Left renal cortex interstitium (tissue), 4 donors: ENCODE measurements at regions not wholly inside any gene's neighbourhood (a gene's known extent, or its start where the extent isn't known, plus 50 kb on each side); places are given as distances from the start of the nearest gene placed in this dataset.
"Not testable (repeated sequence)": the region's sequence is repeated elsewhere in the genome, so short reads cannot be mapped to it uniquely, and the experiment has no call there.

ENCODE experiments used
- DNase-seq, 4 donors: peaks; one replicate each; pipeline ENCODE4 v3.0.0-alpha.2; 2013; ENCODE audit warnings: low read depth in 4 of 4, low spot score in 2 of 4, missing footprints in 1 of 4

DNA sequence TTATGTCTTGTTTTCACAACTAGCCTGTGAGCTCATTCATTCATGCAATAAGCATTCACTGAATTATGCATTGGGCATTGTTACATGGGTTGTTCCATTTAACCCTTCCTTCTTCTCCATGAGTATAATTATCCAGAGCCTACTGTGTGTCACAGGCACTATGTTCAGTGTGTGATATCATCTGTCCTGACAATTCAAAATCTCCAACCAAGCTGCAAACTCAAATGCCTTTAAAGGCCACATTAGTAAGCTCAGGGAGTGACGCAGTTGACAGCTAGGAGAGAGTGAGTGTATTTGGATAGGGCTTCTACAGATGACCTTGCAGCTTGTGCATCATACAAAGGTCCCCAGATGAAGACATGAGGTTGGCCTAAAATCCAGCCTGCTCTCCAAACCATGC is 289.5 kb downstream of the OMA1 start:
- DNase-seq = no peak

DNA sequence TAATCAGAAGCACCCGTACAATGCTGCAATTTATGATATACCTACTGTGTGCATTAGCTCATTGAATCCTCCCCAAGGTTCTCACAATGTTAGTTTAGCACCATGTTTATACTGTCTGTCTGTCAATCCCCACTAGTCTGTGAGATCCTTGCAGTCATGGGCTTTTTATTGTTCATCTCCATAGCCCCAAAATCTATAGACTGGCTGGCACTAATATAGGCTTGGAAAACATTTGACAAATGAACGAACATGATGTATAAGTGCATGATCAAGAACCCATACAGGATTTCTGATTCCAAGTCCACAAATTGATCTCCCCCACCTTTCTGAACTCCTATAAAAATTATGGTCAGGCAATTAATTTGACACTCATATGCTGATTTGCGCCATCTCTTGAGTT is 290.0 kb downstream of the OMA1 start:
- DNase-seq = no peak

DNA sequence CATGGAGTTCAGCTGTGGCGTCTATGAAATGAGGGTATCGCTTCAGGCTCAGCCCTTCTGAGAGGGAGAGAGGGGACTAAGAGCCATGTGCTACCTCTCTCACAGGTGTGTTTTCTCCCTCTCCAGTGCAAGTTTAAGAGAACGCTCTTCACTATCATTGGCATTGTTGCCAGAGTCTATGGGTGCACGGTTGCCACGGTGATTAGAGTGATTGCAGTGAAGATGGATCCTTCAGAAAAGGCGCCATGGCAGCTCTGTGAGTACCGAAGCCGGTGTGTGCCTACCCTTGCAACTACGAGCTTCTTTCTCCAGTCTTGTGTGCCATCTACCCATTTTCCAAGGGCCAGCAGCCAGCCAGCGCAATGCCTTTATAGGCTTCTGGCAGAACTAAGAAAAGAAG is 290.5 kb downstream of the OMA1 start:
- no peak for DNase-seq

DNA sequence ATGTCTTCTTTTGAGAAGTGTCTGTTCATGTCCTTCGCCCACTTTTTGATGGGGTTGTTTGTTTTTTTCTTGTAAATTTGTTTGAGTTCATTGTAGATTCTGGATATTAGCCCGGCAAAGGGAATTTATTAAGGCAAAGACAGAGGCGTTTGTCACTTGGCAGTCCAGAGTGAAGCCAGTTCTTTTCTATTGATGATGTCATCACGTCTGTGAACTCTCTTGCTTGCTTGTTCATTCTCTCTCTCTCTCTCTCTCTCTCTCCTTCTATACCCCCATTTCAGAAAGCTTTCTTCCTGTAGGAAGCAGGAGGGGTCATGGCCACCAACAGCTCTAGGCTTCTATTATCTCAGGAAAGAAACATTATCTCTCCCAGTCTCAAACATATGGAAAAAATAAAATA is 291.3 kb downstream of the OMA1 start:
- no peak for DNase-seq

DNA sequence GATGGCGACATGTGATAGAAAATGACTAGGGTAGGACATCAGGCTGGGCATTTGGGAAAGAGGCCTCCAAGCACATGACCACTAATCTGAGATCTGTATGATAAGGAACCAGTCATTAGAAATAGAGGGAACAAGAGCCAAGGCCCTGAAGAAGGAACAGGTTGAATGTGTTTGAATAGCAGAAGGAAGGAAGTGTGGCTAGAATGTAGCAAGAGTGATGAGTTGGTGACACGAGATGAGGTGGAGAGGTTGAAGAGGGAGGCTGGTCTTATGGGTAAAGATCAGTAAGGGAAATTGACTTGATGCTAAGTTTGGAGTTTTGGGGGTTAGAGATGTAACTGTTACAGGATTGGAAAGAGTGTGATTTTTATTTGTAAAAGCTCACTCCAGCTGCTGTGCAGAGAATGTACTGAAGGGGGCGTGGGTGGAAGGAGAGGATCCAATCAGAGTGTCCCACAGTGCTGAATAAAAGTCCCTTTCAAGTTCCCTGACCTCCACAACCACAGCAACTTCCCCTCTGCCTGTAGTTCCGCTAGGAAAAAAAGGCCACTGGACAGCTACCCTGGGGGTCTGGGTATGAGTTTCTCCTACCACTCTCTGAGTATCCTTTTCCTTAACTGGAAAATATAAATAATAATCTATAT is 295.0 kb downstream of the OMA1 start:
- DNase-seq = no peak

DNA sequence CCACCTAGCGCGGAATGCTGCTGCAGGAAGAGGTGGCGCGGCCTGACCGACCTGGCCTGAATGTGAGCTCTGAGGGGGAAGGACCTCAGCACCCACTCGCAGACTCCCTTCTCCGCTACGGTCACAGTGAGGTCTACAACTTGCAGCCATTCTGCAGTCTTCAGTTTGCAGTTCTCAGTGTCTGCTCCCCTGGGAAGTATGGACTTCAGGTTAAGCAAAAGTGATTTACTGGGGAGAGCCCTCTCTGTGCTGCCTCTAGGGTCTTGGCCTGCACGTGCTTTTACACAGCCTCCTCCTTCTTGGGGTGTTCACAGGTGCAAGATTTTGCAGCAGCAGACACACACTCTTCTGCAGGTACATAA is 296.0 kb downstream of the OMA1 start:
- no peak for DNase-seq

DNA sequence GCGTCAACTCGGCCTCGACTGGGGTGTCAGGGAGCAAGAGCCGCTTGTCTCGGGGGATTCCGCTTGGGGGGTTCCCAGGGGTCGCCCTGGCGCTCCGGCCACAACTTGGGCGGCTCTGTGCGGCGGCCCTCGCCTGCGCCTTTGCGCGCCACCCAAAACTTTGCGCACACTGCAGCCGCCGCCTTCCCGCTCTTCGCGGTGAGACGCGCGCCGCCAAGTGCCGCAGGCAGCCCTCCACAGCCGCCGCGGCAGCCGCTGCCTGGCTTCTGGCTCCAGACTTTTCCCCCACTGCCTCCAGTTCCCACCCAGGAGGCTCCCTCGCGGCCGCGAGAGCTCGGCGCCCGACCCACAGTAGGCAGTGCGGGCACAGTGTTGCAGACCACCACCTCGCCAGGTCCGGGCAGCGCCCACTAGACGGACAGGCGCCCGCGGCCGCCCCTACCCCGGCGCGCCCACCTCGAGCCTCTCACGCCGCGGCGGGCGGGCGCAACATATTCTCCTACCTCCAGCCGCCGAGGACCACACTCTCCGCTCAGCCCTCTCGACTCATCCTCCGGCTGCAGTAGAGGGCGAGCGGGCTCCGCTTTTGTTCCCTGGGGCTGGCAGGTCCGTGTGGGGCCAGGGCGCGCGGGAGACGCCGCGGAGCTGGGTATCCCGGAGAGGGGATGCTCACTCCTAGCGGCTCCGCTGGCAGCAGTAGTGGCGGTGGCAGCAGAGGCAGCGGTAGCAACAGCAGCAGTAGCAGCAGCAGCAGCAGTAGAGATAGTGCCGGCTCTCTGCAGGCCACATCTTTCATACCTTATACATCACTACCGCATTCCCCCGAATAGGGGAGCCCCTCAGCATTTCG is 296.6 kb downstream of the OMA1 start:
- peak in 3 of 4 donors; percentile 21 to 46 (median 34) for DNase-seq

DNA sequence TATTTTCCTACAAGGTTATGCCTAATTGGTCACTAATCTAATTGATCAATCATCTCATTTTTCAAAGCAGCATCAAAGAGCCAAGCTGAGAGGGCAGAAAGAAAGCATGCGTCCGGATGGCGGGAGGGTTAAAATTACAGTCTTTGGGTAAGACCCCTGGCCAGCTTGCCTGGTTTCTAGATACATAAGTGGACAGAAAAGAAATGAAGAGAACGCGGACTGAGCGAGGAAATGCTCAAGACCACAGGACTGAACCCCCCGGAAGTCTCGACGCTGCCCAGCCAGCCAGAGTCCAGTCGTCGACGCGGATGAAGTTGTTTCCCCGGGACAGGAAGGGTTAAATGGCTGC is 297.2 kb downstream of the OMA1 start:
- DNase-seq = no peak

DNA sequence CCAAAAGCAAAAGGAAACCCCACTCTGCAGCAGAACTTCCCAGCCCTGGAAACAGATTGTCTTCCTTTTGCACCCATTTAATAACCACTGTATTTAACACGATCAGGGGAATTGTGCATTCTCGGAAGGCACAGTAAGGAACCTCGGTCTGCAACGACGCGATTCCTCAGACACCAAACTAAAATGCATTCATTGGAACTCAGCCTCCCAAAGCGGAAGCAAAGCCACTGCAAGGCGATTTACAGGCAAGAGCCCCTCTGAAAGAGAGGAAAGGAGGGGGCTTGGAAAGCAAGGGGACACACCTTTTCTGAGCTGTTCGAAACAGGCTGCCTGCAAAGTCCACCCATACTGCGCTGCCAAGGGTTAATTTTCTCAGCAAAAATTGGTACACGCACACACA is 297.7 kb downstream of the OMA1 start:
- no peak for DNase-seq

DNA sequence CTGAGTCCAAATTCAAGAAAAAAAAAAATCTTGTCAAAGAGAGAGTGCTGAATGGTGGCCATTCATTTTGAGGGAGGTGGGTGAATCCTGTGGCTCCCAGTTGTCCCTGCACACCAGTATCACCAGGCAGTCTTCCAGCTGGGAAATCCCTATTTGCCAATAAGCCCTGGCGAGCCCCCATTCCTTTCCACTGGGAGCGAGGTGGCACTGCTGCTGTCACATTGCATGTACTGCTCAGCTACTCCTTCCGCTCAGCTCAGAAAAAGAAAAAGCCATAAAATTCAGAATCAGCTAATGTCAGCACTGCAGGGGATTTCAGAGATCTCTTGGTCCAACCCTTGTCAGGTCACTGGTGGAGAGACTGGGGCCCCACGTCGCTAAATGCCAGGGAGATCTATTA is 298.5 kb downstream of the OMA1 start:
- DNase-seq = no peak

DNA sequence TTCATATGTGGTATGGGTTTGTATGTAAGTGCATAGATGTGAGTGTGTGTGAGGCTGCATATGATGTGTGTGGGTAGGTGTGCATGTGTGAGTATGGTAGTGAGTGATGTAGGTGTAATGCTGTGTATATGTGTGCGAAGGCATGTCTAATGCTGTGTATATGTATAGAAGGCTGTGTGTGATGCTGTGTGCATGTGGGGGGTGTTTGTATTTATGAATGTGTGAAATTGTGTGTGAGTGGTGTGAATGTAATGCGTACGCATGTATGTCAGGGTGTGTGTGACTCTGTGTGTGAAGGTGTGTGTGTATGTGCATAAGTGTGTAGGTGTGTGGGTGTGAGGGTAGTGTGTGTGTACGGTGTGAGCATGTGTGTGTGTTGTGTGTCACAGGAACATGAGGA is 300.0 kb downstream of the OMA1 start:
- no peak for DNase-seq

DNA sequence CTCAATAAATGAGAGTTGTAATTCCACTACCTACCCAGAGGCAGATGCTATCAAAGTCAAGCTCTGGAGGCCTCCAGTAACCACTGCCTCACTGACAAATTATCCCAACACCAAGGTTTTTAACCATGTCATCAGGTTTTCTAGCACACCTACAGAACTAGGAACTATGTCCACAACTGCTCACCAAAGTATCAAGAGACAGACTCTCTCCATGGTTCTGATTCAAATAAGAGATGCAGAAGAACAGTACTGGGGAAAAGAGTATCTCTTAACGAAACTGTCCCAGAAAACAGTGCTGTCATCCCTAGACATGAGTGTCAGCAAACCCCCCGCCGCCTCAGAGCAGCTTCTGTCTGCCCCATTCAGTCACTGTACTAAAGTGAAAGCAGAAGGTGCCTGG is 301.7 kb downstream of the OMA1 start:
- no peak for DNase-seq

DNA sequence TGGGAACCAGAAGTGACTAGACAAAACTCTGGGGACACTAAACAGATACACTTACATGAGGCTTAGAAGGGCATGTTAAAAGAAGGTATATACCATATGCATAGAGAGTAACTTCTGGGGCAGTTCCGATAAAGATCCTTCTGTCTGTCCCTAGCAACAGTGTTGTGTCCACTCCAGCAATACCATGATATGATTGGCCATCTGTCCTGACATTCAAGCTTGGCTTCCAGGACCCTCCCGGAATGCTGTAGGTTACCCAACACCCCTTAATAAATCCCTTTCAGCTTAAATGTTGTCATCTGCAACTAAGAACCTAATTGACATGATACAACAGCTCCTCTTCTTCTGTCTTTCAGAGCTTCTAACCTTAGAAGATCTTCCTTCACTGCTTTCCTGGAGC is 307.7 kb downstream of the OMA1 start:
- DNase-seq = no peak

DNA sequence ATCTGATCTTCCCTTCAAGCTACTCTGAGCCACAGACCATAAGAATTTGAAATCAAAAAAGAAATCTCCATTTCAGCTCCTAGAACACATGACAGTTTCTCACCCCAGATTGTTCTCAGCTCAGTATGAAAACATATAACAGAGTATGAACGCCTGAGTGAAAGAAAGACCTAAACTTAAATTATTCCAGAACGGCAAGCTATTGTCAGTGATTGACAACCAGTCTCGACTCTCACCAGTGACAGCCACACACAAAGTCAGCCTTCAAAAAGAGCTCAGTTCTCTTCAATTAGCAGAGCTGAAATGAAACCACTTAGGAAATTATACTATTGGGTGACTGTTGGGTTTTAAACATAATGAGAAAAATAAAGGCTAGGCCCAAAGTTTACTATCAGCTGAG is 312.8 kb downstream of the OMA1 start:
- no peak for DNase-seq

DNA sequence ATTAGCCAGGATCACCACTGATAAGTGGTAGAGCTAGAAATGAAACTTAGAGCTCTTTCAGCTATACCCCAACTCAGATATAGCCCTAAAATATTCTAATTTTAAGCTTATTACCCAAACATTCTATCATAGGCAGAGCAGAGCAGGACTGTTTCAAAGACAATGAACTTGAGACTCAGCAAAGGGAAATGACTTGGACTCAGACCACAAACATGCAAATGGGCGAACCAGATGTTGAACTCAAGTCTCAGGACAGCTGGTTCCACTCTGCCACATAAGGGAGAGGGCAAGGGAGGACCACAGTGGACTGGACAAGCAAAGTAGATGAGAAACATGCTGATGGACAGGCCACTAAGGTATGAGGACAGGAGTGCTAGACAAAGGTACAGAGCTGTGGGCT is 315.3 kb downstream of the OMA1 start:
- no peak for DNase-seq

DNA sequence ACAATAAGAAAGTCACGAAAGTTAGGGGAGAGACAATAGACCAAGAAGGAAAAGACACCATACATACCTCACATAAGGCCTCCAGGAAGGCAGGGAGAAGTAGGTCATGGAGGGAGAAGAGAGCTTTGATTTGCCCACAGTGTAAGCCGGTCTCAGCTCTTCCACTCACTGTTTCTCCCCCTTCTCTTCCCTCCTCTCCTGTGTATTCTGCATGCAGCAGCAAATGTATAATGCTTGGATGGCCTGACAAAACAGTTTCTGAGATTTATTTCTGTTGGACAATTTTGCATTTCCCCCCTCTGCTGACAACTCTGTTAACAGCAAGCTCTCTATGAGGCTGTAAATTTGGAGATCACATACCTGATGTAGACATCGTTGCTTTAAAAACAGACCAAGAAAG is 318.9 kb downstream of the OMA1 start:
- DNase-seq = no peak

DNA sequence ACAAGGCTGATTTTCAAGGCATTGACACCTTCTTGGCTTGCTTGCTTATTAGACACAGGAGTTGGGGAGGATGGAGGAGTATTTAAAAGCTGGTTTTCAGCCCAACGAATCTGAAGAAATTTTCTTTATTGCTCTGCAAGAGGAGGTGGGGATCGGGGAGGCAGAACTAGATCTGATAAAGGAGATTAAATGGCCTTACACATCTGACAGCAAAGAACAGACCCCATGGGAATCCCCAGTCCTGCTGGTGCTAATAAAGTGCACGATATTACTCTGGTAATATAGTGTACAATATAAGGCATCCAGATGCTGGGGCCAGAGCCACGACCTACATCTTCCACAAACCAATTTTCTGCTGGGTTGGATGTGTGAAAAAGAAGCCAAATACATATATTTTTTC is 323.0 kb downstream of the OMA1 start:
- DNase-seq = no peak

DNA sequence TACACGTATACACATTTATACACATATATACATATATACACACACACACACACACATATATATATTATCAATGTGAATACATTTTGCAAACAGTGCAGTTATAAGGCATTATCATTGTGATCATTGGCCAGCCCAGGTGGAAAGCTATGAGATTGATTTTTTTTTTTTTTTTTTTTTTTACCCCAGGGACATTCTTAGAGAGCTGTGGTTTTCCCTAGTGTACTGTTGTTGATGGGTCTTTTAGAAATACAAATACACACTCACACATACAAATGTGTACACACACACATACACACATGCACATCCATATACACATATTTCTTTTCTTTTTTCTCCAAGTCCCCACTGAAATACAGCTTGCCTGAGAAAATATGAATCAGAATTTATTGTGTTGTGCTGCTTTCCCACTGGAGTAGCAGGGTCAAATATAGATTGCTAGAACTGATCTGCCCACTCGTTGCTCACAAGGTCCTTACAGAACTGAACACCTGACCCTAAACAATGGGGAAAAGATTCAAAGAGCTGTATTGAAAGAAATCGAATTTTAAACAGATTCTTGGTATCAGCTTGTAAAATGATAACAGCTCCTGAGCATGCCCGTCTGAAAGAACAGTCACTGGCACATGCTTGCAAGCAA is 325.6 kb downstream of the OMA1 start:
- no peak for DNase-seq

DNA sequence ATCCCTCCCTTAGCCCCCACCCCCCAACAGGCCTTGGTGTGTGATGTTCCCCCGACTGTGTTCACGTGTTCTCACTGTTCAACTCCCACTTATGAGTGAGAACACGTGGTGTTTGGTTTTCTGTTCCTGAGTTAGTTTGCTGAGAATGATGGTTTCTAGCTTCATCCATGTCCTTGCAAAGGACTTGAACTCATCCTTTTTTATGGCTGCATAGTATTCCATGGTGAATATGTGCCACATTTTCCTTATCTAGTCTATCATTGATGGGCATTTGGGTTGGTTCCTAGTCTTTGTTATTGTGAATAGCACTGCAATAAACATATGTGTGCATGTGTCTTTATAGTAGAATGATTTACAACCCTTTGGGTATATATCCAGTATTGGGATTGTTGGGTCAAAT is 330.4 kb downstream of the OMA1 start:
- DNase-seq = not testable (repeated sequence)

DNA sequence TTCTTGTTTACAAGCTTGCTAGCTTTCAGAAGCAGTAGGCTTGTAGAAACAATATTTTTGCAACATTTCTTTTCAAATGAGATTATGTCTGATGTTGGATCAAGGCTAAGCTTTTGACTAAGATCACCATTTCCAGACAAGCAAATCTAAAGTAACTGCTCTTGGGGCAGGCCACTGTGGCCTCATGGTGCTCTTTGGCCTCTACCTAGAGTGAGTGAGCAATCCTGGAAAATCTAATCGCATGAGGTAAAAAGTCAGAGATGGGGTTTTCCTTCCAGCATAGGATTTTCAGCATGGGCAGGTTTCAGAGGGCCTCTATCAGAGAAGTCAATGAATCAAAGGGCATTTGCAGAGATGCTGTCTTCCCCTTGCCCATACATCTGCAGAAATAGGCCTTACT is 331.9 kb downstream of the OMA1 start:
- no peak for DNase-seq

DNA sequence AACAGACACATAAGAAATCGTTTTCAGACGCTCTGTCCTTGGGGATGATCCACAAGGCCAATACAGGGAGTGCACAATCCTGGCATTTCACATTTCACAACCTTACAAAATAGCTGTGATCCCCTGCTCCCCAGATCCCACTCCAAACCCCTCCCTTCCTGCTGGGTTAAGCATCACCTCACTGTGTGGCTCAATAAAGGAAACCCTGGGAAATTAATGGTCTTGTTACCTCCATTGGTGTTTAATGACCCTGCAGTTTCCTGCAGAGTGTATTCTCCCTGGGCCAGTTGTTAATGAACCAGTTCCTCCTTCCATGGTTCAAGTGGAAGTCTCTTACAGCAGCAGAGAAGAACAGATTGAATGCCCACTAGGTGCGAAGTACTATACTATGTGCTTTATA is 334.7 kb downstream of the OMA1 start:
- DNase-seq = peak in 1 of 4 donors; percentile 8

DNA sequence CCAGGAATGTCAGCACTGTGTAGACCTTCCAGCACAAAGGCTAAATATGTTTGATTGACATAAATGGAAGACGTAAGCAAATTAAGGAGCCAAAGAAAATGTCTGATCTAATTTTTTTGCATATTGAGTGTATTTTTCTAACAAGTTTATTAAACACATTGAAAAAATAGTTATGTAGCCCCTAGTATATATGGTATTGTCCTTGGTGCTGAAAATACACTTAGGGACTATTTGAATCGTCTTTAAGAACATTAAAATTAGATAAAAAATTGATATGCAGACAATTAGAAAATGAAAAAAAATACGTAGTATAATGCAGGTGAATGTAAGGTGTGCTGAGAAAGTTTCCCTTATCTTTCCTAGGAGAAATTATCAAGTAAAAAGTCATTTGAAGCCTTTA is 337.0 kb downstream of the OMA1 start:
- DNase-seq = no peak
